HG02870 (cell line): ENCODE measurements at regions not wholly inside any gene's neighbourhood (a gene's known extent, or its start where the extent isn't known, plus 50 kb on each side); places are given as distances from the start of the nearest gene placed in this dataset.
"Not testable (repeated sequence)": the region's sequence is repeated elsewhere in the genome, so short reads cannot be mapped to it uniquely, and the experiment has no call there.

Experiments used
- ATAC-seq: cut with Tn5 transposase; IDR thresholded peaks from one replicate; pipeline ENCODE4 v1.9.1; 2021; ENCODE audit warnings: mild to moderate bottlenecking, moderate library complexity; ENCODE audit not compliant: unreplicated experiment

GRCh38 chr21:22258821-22259220 lies 1260.6 kb downstream of the NCAM2 start:
- no peak for ATAC-seq

GRCh38 chr21:22260274-22260673 lies 1262.1 kb downstream of the NCAM2 start:
- no peak for ATAC-seq

DNA sequence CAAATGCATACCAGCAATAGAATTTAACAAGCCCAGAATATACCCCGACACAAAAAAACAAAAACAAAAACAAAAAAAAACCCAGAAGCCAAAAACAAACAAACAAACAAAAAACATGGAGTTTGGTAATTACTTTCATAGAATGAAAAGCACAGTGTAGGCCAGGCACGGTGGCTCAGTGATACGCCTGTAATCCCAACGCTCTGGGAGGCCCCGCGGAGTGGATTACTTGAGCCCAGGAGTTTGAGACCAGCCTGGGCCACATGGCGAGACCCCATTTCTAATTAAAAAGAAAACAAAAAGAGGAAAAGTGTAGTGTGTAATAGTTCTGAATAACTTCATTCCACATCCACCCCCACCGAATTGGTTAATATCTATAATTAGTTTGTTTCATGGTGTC lies 1265.7 kb downstream of the NCAM2 start:
- ATAC-seq, result no peak

- ATAC-seq, result no peak
Observed at GRCh38 chr21:22277341-22277740, 1279.1 kb downstream of the NCAM2 start.

DNA sequence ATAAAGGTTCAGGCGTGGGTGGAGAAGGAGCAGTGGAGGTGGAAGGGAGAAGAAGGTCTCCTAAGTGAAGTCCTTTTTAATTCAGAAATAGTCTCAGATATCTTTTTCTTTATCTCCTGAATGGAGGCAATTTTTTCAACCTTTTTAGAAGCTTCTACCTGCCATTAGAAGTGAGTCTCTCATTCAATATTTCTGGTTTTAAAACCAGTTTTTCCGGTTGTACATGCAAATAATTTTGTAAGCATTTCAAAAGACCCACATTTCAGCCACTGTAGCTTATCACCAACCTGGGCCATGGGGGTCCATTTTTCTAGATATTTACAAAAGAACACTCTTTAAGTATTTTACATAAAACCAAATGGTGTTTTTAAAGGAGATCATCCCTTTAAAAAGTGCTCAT lies 1280.2 kb downstream of the NCAM2 start:
- ATAC-seq, result no peak

- no peak for ATAC-seq
Observed at GRCh38 chr21:22280851-22281250, 1282.6 kb downstream of the NCAM2 start.

DNA sequence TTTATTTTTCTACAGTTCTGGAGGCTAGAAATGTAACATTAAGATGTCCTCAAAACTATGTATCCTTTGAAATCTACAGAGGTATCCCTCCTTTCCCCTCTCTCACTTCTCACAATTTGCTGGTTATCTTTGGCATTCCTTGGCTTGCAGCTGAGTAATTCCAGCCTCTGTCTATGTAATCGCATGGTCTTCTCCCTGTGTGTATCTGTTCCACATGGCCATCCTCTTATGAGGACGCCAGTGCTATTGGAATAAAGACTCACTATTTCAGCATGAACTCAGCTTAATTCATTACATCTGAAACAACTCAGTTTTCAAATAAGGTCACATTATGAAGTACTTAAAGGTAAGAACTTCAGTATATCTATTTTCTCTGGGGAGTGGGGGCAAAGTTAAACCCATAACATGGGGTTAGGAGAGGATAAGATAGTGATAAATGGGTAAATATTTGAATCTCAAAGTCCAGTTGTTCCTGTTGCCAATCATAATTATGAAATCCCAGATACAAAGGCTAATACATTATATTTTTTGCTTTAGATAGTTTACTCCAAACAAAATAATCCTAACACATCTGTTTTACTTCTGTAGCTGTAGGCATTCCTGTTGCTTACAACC lies 1290.8 kb downstream of the NCAM2 start:
- ATAC-seq, result no peak

DNA sequence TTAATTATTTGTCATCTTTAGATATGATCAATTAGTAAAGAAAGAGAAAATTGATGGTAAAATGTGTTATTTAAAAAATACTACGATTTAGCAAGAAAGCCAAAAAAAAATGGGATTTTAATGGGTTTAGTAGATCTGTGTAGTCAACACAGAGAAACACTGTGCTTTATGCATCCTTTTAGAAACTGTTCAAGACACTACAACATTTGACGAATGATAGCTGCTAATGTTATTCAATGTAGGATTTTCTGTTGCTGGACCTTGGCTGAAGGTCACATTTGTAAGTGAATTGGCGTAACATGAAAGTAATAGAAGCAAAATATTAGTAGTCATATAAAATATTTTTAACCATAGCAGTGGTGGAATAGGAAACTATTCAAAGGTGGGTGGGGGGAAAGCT lies 1293.9 kb downstream of the NCAM2 start:
- no peak for ATAC-seq

GRCh38 chr21:22297575-22297974 lies 1299.4 kb downstream of the NCAM2 start:
- no peak for ATAC-seq

GRCh38 chr21:22311741-22312462 lies 1313.7 kb downstream of the NCAM2 start:
- no peak for ATAC-seq

GRCh38 chr21:22314963-22315362 lies 1316.8 kb downstream of the NCAM2 start:
- ATAC-seq, result no peak

DNA sequence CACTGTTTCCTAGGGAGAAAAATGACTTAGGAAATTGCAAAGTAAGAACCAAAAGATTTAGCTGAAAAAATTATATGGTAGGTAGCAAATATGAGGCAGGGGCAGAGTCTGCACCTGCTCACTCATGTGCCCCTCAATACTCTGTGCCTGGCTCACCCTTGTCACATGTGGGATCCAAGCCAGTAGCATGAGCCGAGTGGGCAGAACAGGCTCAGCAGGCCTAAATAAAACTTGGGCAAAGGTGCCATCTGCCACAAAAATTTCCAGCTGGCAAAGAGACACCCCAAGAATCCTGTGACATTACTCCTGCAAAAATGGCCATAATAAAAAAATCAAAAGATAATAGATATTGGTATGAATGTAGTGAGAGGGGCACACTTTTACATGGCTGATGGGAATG lies 1321.2 kb downstream of the NCAM2 start:
- no peak for ATAC-seq

- no peak for ATAC-seq
Observed at GRCh38 chr21:22342889-22343288, 1344.7 kb downstream of the NCAM2 start.

DNA sequence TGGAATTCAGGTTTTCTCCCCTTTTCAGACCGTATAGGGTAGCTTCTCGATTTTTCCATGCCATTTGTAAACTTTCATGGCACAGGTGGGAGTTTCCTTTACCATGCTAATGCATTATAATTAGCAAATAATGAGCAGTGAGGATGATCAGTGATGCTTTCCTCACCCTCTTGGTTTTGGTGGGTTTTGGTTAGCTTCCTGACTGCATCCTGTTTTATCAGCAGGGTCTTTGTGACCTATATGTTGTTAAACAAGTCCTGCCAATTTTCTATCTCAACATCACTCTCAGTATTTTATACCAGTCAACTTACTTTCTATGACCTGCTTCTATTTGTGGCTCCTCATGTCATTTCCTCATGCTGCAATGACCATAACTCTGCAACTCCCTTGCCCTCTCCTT lies 1345.1 kb downstream of the NCAM2 start:
- no peak for ATAC-seq

GRCh38 chr21:22343721-22344120 lies 1345.5 kb downstream of the NCAM2 start:
- no peak for ATAC-seq

DNA sequence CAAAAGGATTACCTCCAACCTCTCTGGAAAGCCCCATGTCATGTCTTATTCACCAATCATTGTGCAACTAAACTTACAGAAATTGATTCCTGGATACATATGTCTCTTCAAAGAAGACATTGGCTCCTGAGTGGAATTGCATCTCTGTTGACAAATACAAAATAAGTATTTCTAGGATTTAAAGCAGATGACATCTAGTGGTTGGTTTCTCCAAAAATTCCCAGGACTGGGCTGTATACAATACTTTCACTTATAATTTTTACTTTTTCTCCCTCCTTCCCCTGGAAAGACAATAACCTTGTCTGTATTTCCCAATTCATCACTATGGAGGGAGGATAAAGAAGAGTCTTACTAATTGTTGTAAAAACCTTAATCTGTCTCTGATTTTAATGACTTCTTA lies 1347.4 kb downstream of the NCAM2 start:
- ATAC-seq, result no peak

- no peak for ATAC-seq
Observed at GRCh38 chr21:22346576-22346975, 1348.4 kb downstream of the NCAM2 start.

DNA sequence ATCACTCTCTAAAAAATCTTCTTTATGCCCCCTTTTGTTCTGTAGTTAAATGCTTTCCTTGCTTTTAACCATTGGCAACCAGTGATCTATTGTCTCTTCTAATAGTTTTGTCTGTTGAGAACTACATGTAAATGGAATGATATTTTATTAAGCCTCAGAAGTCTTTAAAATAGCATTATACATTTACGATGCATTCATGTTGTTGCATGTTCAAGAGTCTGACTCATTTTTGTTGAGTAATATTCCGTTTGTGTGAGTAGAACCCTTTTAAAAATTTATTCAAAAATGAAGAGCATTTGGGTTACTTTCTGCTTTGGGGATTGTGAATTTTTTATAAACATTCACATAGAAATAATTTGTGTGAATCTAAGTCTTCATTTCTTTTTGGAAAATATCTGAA lies 1352.9 kb downstream of the NCAM2 start:
- ATAC-seq, result no peak

DNA sequence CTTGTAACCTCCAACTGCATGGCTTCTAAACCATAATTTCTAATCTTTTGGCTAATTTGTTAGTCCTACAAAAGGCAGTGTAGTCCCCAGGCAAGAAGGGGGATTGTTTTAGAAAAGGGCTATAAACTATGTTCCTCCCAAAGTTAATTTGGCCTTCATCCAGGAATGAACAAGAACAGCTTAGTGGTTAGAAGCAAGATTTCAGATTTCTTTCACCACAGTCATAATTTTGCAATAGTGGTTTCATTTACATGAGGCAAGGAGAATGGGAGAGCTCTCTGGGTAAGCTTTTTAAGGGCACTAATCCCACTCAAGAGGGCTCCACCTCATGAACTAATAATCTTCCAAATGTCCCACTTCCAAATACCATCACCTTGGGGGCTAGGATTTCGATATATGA lies 1353.9 kb downstream of the NCAM2 start:
- ATAC-seq, result no peak

DNA sequence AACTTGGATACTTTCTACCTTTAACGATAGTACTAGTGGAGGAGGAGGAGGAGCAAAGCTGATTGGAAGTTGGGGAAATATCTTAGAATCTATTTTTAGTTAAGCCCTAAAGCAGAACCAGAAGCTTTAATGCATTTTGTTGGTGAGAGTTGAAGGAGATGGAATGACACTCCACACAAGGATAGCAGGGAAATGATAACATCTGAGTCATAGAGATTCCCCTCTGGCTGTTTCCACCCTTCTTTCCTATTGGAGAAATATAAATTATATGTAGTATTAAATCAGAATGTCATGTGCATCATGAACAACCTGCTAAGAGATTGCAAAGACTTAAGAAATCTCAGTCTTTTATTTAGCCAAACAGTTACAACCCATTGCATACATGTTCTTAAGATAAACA lies 1357.7 kb downstream of the NCAM2 start:
- no peak for ATAC-seq

GRCh38 chr21:22356663-22357062 lies 1358.5 kb downstream of the NCAM2 start:
- no peak for ATAC-seq

DNA sequence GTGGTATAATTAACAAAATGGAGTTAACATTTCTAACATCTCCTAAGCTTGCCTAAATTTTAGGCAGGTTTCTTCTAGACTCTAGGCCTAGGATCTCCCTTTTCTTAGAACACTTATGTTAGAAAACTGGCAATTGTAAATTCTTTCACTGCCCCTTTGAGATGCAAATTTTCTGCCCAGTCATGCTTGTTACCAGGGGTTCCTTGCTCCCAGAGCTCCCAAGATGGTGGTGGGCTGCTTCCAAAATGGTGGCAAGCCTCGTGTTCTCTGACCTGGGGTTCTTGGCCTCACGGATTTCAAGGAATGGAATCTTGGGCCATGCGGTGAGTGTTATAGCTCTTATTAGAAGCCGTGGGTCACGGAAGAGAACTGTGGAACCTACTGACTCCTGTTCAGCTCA lies 1361.4 kb downstream of the NCAM2 start:
- ATAC-seq, result not testable (repeated sequence)

GRCh38 chr21:22363504-22363903 lies 1365.3 kb downstream of the NCAM2 start:
- no peak for ATAC-seq
